ENCODE measurements at regions not wholly inside any gene's neighbourhood (a gene's known extent, or its start where the extent isn't known, plus 50 kb on each side); places are given as distances from the start of the nearest gene placed in this dataset.

- no peak for DNase-seq (ENCODE audit: low spot score)
Measured at GRCh38 chr18:42401131-42401673, 446.2 kb downstream of the PIK3C3 start.

GRCh38 chr18:42404151-42404550, 449.1 kb downstream of the PIK3C3 start:
- no peak for DNase-seq (ENCODE audit: low spot score)

- no peak for DNase-seq (ENCODE audit: low spot score)
Measured at GRCh38 chr18:42409005-42409404, 454.0 kb downstream of the PIK3C3 start.

GRCh38 chr18:42412281-42412680, 457.2 kb downstream of the PIK3C3 start:
- DNase-seq (ENCODE audit: low spot score) = no peak

GRCh38 chr18:42412896-42413295, 457.9 kb downstream of the PIK3C3 start:
- no peak for DNase-seq (ENCODE audit: low spot score)

- no peak for DNase-seq (ENCODE audit: low spot score)
Measured at GRCh38 chr18:42413870-42414269, 458.8 kb downstream of the PIK3C3 start.

- DNase-seq (ENCODE audit: low spot score) = no peak
Measured at GRCh38 chr18:42414756-42415454, 459.9 kb downstream of the PIK3C3 start.

- no peak for DNase-seq (ENCODE audit: low spot score)
Measured at GRCh38 chr18:42417189-42417588, 462.2 kb downstream of the PIK3C3 start.

GRCh38 chr18:42418121-42418520, 463.1 kb downstream of the PIK3C3 start:
- DNase-seq (ENCODE audit: low spot score) = no peak

GRCh38 chr18:42425025-42425424, 470.0 kb downstream of the PIK3C3 start:
- no peak for DNase-seq (ENCODE audit: low spot score)

- DNase-seq (ENCODE audit: low spot score) = no peak
Measured at GRCh38 chr18:42426496-42427015, 471.5 kb downstream of the PIK3C3 start.

- DNase-seq (ENCODE audit: low spot score) = no peak
Measured at GRCh38 chr18:42429196-42429595, 474.2 kb downstream of the PIK3C3 start.

GRCh38 chr18:42436222-42436765, 481.3 kb downstream of the PIK3C3 start:
- no peak for DNase-seq (ENCODE audit: low spot score)

GRCh38 chr18:42437001-42437400, 482.0 kb downstream of the PIK3C3 start:
- no peak for DNase-seq (ENCODE audit: low spot score)

- DNase-seq (ENCODE audit: low spot score) = no peak
Measured at GRCh38 chr18:42437646-42438045, 482.6 kb downstream of the PIK3C3 start.

- DNase-seq (ENCODE audit: low spot score) = no peak
Measured at GRCh38 chr18:42442656-42443055, 487.6 kb downstream of the PIK3C3 start.

GRCh38 chr18:42444349-42444748, 489.3 kb downstream of the PIK3C3 start:
- no peak for DNase-seq (ENCODE audit: low spot score)

GRCh38 chr18:42445359-42445758, 490.3 kb downstream of the PIK3C3 start:
- DNase-seq (ENCODE audit: low spot score) = no peak

- DNase-seq (ENCODE audit: low spot score) = no peak
Measured at GRCh38 chr18:42446195-42446594, 491.2 kb downstream of the PIK3C3 start.

- no peak for DNase-seq (ENCODE audit: low spot score)
Measured at GRCh38 chr18:42447688-42448087, 492.7 kb downstream of the PIK3C3 start.

- DNase-seq (ENCODE audit: low spot score) = no peak
Measured at GRCh38 chr18:42458226-42458625, 503.2 kb downstream of the PIK3C3 start.

GRCh38 chr18:42459873-42460272, 504.8 kb downstream of the PIK3C3 start:
- DNase-seq (ENCODE audit: low spot score) = no peak

GRCh38 chr18:42471885-42472284, 516.9 kb downstream of the PIK3C3 start:
- DNase-seq (ENCODE audit: low spot score) = no peak

- no peak for DNase-seq (ENCODE audit: low spot score)
Measured at GRCh38 chr18:42473611-42474010, 518.6 kb downstream of the PIK3C3 start.
